ENCODE measurements at regions not wholly inside any gene's neighbourhood (a gene's known extent, or its start where the extent isn't known, plus 50 kb on each side); places are given as distances from the start of the nearest gene placed in this dataset.

DNA sequence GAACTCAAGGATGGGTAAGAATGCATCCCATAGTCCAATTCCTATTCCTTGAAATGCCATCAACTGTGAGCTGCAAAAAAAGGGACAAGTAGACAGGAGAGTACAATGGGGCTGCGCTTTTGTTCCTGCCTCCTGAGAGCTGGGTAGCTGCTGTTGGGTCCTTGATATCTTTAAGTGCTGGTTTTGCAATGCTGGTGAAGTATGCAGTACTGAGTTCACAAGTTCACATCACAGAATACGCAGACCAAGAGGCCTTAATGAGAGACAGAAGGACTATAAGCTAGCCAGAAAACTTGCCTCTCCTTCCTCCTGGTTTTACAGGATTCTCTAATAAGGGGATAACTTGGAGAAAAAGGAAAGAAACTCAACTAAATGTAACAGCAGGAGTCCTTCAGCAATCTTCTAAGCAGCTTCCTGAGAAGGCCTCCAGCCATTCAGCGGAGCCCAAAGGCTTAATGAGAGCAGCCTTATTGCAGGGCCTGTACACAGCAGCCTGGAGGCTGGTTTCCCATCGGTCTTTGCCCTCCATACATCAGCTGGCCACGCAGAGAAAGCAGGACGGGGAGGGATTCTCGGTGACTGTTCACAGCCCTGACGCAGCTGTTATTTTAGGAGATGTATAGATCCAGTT is 293.1 kb downstream of the CDCA7 start:
- intact Hi-C loops (cut with DNase I), result no loop called here
- no peaks in the 10 kb centered on the region for H3K27me3 ChIP-seq
- DNase-seq, result no peak
- H3K4me3 ChIP-seq, result no peak overlapping the region
- peak in 1 of 4 donors; percentile 12 for ATAC-seq
- H3K4me1 ChIP-seq, result no peaks in the 10 kb centered on the region
- no peaks in the 10 kb centered on the region for H3K9me3 ChIP-seq
- H3K36me3 ChIP-seq, result no peaks in the 10 kb centered on the region
- 60% methylated on average over 7 of the region's 8 CpGs for WGBS (ENCODE audit: insufficient coverage, low coverage, low lambda C conversion rate, missing lambda C conversion rate)
- H3K27ac ChIP-seq, result no peak overlapping the region
- TF ChIP-seq CTCF (IDR thresholded peaks at IDR 0.05), result no peak
- TF ChIP-seq POLR2A (IDR thresholded peaks at IDR 0.05), result no peak

GRCh38 chr2:173648816-173649215 is 294.1 kb downstream of the CDCA7 start:
- 69% methylated on average over 2 of the region's 2 CpGs for WGBS (ENCODE audit: insufficient coverage, low coverage, low lambda C conversion rate, missing lambda C conversion rate)
- Histone ChIP-seq H3K36me3 (no peaks in the 10 kb centered on the region), H3K27ac (no peak overlapping the region), H3K27me3 (no peaks in the 10 kb centered on the region), H3K9me3 (no peaks in the 10 kb centered on the region), H3K4me1 (no peaks in the 10 kb centered on the region), H3K4me3 (no peak overlapping the region)
- TF ChIP-seq POLR2A (IDR thresholded peaks at IDR 0.05), result no peak
- no peak for TF ChIP-seq CTCF (IDR thresholded peaks at IDR 0.05)
- intact Hi-C loops (cut with DNase I), result no loop called here
- DNase-seq (no peak), ATAC-seq (no peak)

- TF ChIP-seq CTCF (IDR thresholded peaks at IDR 0.05) (no peak), POLR2A (IDR thresholded peaks at IDR 0.05) (no peak)
- Histone ChIP-seq H3K4me1 (no peaks in the 10 kb centered on the region), H3K27ac (no peak overlapping the region), H3K27me3 (no peaks in the 10 kb centered on the region), H3K36me3 (no peaks in the 10 kb centered on the region), H3K9me3 (no peaks in the 10 kb centered on the region), H3K4me3 (no peak overlapping the region)
- peak in 2 of 3 donors; percentile 21 to 49 for DNase-seq
- ATAC-seq, result peak in 3 of 4 donors; percentile 75 to 91 (median 79)
- WGBS (ENCODE audit: insufficient coverage, low coverage, low lambda C conversion rate, missing lambda C conversion rate), result 49% methylated on average over 9 of the region's 9 CpGs
- intact Hi-C loops (cut with DNase I), result no loop called here
Measured at GRCh38 chr2:173649527-173650219, 295.0 kb downstream of the CDCA7 start.

GRCh38 chr2:173651891-173652290 is 297.2 kb downstream of the CDCA7 start:
- no peaks in the 10 kb centered on the region for H3K27me3 ChIP-seq
- ATAC-seq (no peak), DNase-seq (no peak)
- no peak overlapping the region for H3K27ac ChIP-seq
- TF ChIP-seq CTCF (IDR thresholded peaks at IDR 0.05) (no peak), POLR2A (IDR thresholded peaks at IDR 0.05) (no peak)
- H3K9me3 ChIP-seq, result no peaks in the 10 kb centered on the region
- no peaks in the 10 kb centered on the region for H3K4me1 ChIP-seq
- no peaks in the 10 kb centered on the region for H3K36me3 ChIP-seq
- intact Hi-C loops (cut with DNase I), result no loop called here
- H3K4me3 ChIP-seq, result no peak overlapping the region
- 80% methylated on average over 2 of the region's 2 CpGs for WGBS (ENCODE audit: insufficient coverage, low coverage, low lambda C conversion rate, missing lambda C conversion rate)

Measured in right lobe of liver (tissue), 6 donors.